Right lung (tissue), 2 donors: ENCODE measurements at regions not wholly inside any gene's neighbourhood (a gene's known extent, or its start where the extent isn't known, plus 50 kb on each side); places are given as distances from the start of the nearest gene placed in this dataset.

Source experiments
- DNase-seq, 2 donors: peaks; one replicate each; pipeline ENCODE4 v3.0.0-alpha.2; 2013

GRCh38 chr1:38577385-38577784, 282.2 kb downstream of the RRAGC start:
- no peak for DNase-seq

- no peak for DNase-seq
These were observed 283.3 kb downstream of the RRAGC start for GRCh38 chr1:38576241-38576640.

GRCh38 chr1:38571726-38572125, 287.8 kb downstream of the RRAGC start:
- DNase-seq = no peak

- no peak for DNase-seq
These were observed 289.0 kb downstream of the RRAGC start for GRCh38 chr1:38570657-38570975.

GRCh38 chr1:38569932-38570656, 289.5 kb downstream of the RRAGC start:
- no peak for DNase-seq

GRCh38 chr1:38568061-38568857, 291.3 kb downstream of the RRAGC start:
- no peak for DNase-seq

GRCh38 chr1:38567401-38567800, 292.2 kb downstream of the RRAGC start:
- no peak for DNase-seq

- no peak for DNase-seq
These were observed 294.5 kb downstream of the RRAGC start for GRCh38 chr1:38565020-38565491.

- no peak for DNase-seq
These were observed 295.4 kb downstream of the RRAGC start for GRCh38 chr1:38563942-38564735.

GRCh38 chr1:38561725-38562124, 297.8 kb downstream of the RRAGC start:
- no peak for DNase-seq

- DNase-seq = no peak
These were observed 298.5 kb downstream of the RRAGC start for GRCh38 chr1:38561110-38561509.

- DNase-seq = no peak
These were observed 299.1 kb downstream of the RRAGC start for GRCh38 chr1:38560457-38560856.

GRCh38 chr1:38559446-38560165, 300.0 kb downstream of the RRAGC start:
- DNase-seq = no peak

GRCh38 chr1:38558500-38559445, 300.8 kb downstream of the RRAGC start:
- DNase-seq = no peak

- no peak for DNase-seq
These were observed 301.5 kb downstream of the RRAGC start for GRCh38 chr1:38558055-38558454.

GRCh38 chr1:38555594-38555993, 304.0 kb downstream of the RRAGC start:
- DNase-seq = no peak

- no peak for DNase-seq
These were observed 304.4 kb downstream of the RRAGC start for GRCh38 chr1:38555130-38555529.

GRCh38 chr1:38551318-38552307, 308.0 kb downstream of the RRAGC start:
- no peak for DNase-seq

- no peak for DNase-seq
These were observed 310.4 kb downstream of the RRAGC start for GRCh38 chr1:38549191-38549590.
